ENCODE measurements at regions not wholly inside any gene's neighbourhood (a gene's known extent, or its start where the extent isn't known, plus 50 kb on each side); places are given as distances from the start of the nearest gene placed in this dataset.
"Not testable (repeated sequence)": the region's sequence is repeated elsewhere in the genome, so short reads cannot be mapped to it uniquely, and the experiment has no call there.

DNA sequence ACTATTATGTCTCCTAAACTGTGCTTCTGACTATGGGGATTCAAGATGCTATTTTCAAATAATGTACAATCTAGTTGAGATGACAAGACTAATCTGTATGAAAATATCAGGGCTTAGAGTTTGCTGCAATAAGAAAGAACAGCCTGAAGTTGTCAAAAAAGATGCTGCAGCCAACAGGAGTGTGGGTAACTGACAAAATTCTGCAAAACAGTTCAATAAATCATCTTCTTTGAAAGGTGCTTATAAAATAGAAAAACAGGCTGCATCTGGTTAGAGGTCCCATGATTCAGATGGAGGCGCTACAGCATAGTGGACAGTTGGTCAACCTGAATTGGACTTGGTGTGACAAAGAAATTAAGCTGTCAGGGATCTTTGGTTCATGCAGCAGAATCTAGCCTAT is 511.0 kb downstream of the XPNPEP1 start:
- no peak for DNase-seq (ENCODE audit: low spot score)

DNA sequence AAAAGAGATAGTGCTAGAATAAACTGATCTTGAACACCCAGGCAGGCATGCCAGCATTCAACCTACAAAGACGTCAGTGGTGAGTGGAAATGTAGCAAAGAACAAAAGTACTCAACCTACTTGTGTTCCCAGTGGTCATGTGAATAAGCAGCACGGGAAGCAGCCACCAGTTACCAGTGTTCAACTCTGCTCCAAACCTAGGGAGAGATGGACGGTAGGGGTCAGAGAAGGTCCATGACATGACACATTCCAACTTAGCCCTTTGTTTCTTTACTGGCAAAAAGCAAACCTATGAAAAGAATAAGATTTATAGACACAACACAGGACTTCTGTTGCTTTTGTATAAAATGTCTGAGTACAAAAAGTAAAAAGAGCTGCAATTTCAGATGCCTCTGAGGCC is 511.4 kb downstream of the XPNPEP1 start:
- no peak for DNase-seq (ENCODE audit: low spot score)

DNA sequence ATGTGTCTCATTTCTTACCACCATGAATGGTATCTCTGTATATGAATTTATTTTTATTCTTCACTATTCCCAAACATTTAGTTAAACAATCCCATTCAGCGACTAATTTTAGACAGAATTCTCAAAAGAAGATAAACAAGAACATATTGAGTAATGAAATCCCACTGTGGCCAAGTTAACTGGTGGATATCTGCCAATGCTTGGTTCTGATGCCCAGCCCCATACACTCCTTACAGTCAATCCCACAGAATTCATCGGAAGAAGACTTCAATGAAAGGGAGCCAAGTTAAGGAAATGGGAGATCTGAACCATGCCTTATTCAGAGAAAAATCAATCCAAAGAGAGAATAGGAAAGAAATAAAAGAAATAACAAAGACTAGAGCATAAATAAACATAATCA is 518.0 kb downstream of the XPNPEP1 start:
- DNase-seq (ENCODE audit: low spot score): no peak

DNA sequence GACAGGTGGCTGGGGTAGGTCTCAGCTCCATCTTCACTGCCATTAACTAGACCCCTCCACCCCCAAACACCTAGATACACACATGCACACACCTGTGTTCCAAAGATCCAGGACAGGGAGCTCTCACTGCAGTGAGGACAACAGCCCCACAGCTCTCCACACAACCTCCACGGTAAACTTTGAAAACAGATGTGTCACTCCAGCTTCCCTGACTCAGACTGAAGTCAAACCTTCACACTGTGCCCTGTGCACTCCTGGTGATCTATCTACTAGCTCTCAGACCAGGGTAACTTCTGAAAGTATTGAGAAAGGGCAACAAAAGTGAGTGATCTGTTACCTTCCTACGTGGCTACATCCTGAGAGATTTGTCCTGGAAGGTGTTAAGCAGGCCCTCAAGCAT is 519.8 kb downstream of the XPNPEP1 start:
- DNase-seq (ENCODE audit: low spot score): no peak

DNA sequence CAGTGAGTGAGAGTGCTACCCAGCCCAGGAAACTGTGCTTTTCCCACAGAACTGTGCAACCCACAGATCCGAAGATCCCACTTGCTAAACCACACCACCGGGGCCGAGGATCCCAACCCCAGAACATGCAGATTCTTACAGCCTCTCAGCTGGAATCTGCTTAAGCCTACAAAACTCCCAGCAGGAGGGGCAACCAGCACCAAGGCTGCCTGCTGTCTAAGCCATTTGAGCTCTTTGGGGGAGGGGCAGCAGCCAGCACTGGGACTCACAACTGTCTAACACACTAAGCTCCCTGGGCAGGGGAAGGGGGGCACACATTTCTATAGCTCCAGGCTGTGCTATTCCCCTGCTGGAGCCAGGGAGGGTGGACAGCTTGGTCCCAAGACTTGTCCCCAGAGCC is 529.9 kb downstream of the XPNPEP1 start:
- no peak for DNase-seq (ENCODE audit: low spot score)

DNA sequence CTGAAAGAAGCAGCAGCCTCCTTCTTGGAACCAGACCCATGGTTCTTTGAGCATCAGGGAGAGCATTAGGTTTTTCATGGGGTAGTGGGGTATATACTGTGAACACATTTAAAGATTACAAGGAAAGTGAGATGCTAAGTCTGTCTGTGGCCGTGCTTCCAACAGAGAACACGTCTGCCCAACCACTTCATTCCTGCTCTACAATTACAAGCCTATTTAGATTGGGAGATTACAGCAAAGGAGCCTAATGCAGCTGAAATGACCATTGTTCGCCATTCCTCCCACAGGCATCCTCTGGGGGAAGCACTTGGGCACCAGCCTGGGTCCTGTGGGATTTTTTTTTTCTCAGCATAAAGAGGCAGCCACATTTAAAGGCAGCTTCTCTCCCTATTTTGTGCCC is 536.4 kb downstream of the XPNPEP1 start:
- no peak for DNase-seq (ENCODE audit: low spot score)

DNA sequence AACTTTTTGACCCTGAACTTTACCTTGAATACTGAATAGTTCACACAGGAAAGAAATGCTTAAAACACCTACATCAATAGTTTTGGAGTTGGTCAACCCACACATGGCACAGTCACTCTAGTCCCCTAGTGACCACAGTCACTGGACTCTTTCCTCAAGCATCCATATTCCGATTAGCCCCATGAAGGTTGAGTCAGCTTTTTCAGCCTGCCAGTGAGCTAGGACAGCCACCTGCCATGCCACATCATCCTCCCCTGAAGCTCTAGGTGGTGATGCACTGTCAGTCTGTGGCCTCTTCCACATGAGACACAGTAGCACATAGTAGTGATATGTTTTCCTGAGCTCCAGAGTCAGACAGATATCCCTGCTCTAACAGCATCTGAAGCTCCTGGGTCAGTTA is 537.2 kb downstream of the XPNPEP1 start:
- no peak for DNase-seq (ENCODE audit: low spot score)

DNA sequence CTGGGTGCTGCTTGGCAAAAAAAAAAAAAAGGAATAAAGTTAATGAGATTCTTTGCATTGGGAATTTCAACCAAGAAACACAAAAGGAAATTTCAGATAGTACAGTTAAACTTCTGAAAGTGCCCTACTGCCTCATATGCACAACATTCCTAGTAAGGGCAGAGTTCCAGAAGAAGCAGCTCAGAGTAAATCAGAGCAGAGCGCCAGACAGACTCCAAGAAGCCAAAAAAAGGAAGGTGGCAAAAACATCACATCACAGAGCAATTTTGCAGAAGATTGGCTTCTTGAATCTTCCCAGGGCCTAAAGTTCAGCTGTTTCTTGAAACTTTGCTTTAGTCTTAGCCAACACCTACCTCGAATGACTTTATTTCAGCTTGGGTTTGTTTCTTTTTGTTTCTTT is 544.1 kb downstream of the XPNPEP1 start:
- DNase-seq (ENCODE audit: low spot score): no peak

DNA sequence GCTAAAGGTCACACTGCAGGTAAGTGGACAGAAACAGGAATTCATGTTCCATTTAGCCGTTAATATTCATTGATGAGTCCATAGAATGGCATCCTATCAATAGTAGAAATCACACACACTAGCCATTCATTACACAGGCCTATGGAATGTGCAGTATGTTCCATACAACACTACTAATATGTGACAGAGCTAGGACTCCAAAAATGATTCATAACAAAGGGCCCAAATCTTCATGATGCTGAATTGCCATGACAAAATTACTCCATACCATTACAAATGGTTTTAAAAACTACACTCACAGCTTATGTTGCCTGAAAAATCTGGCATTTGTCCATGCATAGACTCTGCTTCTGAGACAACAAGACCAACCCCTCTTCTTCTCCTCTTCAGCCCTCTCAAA is 549.1 kb downstream of the XPNPEP1 start:
- DNase-seq (ENCODE audit: low spot score): no peak

DNA sequence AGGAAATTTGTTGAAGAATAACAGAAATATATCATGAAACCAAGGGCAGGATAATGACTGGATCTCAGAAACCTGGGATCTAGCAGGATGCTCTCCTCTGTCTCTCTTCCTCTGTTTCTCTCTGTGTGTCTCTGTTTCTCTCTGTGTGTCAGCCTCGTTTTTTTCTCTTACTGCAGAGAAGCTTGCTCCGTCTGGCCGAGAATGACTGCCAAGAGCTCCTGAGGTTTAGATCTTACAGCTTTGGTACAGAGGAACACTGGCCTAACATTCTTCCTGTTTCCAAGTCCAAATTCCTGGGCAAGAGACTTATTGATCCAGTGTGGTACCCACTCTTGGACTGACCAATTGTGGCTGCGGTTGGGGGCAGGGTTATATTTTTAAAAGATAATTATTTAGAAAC is 564.0 kb downstream of the XPNPEP1 start:
- DNase-seq (ENCODE audit: low spot score): no peak

DNA sequence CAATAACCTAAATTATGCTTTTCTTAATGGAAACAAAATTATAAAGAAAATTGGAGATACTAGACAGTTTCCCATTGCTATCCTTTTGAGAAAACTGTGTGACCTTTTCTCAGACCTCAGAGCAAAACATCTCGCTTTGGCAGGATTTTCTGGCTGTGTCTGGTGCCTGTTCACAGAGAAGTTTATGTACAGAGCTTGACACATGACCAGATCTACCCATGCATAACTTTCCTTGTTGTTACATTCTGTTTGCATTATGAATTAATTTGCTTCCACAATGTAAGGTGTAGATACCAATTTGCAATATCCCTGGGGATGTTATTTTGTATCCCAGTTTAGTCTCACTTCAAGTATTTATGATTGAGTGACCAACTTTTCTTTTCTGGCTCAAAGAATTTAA is 565.0 kb downstream of the XPNPEP1 start:
- no peak for DNase-seq (ENCODE audit: low spot score)

DNA sequence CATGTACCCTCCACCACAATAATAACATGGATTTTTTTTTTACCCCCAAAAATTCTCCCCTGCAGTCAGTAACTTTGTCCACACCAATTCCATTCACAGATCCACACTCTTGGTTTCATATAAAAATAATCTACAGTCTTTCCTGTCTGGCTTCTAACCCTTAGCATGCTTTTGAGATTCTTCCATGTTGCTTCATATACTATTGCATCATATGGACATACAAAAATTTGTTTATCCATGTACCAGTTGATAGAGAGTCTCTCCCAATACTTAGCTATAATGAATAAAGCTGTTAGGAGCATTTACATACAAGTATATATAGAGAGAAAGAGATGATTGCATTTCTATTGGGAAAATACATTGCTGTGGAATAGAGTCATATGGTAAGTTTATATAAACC is 575.0 kb downstream of the XPNPEP1 start:
- DNase-seq (ENCODE audit: low spot score): no peak

DNA sequence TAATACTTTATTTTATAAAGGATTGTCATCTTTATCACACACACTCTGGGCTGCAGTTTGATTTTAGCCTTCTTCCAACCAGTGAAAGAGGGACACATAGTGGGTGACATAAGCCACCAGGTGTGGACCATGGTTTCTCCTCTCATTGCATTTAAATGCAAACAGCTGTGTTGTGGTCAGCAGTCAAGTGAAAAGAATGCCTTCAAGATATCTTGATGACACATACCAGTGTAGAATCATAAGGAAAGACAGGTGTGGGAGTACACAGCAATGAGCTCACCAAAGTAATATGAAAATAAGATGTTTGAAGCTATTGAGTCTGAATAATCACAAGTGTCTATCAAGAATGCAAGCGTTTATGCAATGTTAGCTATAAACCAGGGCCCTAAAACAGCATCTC is 580.0 kb downstream of the XPNPEP1 start:
- DNase-seq (ENCODE audit: low spot score): no peak

DNA sequence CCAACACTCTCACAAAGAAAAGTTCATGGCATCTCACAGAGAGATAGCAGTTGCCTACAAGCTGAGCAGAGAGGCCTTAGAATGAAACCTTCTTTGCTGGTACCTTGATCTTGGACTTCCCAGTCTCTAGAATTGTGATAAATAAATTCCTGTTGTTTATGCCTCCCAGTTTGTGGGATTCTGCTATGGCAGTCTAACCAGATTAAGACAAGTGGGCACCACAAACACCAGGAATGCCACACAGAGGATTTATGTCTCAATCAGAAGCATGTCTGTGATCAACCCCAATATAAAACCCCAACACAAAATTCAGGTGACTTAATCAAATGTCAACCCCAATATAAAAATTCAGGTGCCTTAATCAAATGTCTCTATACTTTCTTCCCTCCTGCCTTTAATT is 581.3 kb downstream of the XPNPEP1 start:
- no peak for DNase-seq (ENCODE audit: low spot score)

DNA sequence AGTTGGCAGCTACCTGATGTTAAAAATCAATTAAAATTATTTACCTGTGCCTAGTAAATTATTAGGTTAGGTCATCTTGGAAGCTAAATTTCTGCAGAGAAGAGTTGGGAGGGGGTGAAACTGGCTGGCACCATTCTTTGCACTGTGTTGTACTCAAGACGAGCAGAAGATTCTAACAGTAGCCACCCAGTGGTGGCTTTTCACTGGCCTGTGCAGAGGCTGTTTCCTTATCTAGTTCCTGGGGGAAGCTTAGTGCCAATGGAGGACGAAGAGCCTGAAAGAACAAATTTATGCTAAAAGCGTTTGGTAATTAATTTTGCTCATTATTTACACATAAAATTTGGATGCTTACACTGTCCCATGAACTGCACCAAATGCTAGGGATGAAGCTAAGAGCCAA is 595.3 kb downstream of the XPNPEP1 start:
- DNase-seq (ENCODE audit: low spot score): no peak

DNA sequence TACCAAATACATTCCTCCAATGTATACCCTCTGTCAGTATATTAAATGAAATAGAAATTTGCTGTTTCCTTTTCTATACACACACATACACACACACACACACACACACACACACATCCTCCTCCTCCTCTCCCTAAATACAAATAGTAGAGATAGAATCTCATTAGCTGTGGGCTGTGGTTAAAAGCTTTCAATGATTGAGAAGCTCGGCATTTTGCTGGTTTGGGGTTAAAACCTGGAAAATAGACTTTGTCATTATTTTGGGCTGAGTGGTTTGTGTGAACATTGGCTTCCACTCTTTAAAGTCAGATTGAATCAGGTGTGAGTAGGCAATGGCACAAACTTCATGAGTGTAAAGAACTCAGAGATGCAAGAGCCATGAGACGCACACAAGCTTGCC is 596.0 kb downstream of the XPNPEP1 start:
- no peak for DNase-seq (ENCODE audit: low spot score)

DNA sequence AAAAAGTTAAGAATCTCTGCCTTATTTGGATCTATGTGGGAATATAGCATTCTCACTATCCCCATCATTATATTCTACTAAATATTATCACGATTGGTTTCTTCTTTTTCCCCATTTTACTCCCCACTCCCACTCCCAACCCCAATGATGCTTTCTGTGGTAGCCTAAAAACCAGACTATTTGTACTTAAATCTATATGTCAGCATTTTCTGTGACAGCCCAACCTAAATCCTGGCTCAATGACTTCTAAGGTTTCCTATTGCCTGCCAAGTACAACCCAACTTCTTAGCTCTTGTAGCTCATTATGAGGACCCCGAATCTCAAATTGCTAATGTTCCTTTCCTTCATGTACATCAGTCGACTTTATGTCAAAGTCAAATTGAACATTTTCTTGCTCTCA is 598.6 kb downstream of the XPNPEP1 start:
- DNase-seq (ENCODE audit: low spot score): no peak

DNA sequence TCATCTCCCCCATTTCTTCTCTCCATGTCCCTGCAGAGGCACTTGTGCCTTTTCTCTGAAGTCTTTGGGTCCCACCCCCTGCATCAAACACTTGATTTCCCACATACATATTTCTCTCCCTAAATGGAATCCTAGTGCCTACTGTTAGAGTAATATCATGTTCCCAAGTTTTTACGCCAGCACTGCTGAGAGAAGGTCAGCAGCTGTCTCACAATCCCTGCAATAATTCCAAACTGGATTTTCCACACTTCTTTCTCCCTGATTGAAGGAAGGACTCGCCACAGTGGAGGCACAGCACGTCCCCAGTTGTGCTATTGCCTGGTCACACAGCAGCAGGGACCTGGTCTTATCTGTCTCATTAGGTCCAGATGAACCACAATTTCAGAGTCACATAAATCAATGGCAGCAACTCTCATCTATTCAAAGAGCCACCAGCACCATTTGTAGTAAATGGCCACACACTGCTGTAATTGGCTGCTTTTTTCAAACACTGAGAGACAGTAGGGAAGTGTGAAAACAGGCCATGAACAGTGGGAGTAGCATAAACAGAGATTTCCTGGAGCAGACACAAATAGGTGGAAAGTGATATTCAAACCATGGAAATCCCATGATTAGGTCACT is 605.5 kb downstream of the XPNPEP1 start:
- no peak for DNase-seq (ENCODE audit: low spot score)

DNA sequence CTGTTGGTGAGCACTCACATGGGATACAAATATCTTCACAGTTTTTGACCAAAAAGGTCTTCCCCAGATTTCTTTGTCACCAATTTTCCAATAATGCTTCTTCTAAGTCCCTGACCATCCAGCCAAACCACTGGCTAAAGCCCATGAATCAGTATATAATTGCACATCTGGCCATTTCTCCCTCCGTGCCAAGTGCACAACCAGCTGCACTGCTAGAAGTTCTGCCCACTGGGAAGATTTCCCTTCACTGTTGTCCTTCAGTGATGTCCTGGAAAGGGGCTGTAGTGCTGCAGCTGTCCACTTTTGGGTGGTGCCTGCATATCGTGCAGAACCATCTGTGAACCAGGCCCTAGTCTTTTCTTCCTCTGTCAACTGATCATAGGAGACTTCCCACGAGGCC is 609.3 kb downstream of the XPNPEP1 start:
- not testable (repeated sequence) for DNase-seq (ENCODE audit: low spot score)

DNA sequence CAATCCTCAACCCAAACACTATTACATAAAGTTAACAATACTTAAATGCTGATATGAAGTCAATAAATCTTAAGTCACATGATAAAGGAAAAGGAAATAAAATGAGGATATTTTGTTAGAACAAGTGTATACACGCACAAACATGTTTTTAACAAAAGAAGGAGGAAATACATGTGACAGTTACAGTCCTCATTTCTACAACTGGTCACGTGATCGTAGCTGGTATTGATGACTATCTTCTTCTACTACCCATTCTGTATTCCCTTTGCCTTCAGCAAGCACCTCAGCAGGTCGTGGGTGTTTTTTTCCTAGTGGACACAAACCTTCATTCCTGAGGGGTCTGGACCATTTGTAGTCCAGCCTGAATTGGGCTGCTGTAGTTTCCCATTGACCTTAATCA is 610.8 kb downstream of the XPNPEP1 start:
- not testable (repeated sequence) for DNase-seq (ENCODE audit: low spot score)

DNA sequence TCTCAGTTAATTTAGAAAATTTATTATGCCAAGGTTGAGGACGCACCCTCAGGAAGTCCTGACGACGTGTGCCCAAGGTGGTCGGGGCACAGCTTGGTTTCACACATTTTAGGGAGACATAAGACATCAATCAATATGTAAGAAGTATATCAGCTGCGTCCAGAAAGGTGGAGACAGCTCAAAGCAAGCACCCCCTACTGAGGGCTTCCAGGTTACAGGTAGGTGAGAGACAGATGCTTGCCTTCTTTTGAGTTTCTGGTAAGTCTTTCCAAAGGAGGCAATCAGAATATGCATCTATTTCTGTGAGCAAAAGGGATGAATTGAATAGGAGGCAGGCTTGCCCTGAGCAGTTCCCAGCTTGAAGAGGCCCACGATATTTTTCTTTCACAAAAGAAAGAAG is 614.3 kb downstream of the XPNPEP1 start:
- no peak for DNase-seq (ENCODE audit: low spot score)

DNA sequence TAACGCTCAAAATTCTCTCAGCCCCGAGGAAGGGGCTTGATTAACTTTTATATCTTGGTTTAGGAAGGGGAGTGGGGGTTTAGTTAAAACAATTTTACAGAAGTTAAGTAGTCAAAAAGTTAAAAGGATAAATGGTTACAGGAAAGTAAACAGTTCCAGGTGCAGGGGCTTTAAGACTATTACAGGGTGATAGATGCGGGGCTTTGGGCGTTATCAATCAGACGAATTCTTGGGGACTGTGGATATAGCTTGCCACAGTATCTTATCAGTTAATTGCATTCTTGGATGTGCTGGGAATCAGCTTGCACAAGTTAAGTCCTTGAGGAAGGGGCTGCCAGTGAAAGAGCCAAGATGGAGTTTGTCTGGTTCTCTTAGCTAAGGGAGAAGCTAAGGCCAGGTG is 616.2 kb downstream of the XPNPEP1 start:
- DNase-seq (ENCODE audit: low spot score): not testable (repeated sequence)

DNA sequence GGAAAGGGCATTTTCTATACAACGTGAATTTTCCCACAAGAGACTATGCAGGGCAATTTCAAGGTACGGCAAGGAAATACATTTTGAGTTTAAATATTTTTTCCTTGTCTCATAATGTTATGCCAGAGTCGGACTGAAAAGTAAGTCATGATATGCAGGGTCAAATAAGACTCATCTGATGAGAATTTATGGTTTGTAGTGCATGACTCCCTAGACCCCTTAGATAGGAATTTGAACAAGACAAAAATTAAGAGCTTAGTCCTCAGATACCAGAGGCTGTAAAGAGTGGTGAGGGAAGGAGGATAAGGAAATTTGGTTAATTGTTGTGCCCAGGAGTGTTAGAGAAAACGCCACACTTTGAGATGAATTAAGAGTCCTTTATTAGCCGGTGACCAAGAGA is 616.6 kb downstream of the XPNPEP1 start:
- no peak for DNase-seq (ENCODE audit: low spot score)

DNA sequence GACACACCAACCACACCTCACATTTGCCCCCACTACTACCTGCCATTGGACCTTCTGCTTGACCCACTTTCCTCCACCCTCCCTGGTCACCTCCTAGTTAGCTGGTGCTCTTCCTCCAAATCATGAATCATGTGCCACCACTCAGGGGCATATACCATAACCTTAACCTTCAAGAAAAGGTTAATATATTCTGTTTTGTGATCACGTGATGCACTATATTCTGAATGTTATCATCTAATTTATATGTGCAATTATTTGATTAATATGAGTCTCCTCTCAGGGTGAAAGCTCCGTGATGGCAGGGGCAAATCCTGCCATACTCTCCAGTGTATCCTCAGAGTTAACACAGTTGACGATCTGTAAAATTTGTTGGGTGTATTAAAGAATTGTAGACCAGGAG is 635.5 kb downstream of the XPNPEP1 start:
- no peak for DNase-seq (ENCODE audit: low spot score)

DNA sequence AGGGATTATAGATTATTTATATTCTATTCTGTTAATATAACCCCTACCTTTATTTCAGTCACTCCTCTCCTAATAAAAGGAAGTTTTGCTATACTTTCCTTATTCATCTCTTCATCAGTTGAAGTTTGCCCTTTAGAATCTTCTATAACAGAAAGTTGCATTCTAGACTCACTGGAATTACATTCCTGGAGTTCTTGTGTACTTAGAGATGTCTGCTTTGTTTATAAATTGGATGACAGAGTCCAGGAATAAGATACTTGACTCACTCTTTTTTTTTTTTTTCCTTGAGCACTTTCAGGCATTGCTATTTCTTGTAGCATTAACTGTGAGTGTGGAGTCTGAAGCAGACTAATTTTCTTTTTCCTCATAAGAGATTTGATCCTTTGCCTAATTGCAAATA is 640.8 kb downstream of the XPNPEP1 start:
- DNase-seq (ENCODE audit: low spot score): no peak

Measured in mucosa of gallbladder (tissue), 1 donor.